ENCODE measurements at regions not wholly inside any gene's neighbourhood (a gene's known extent, or its start where the extent isn't known, plus 50 kb on each side); places are given as distances from the start of the nearest gene placed in this dataset.
"Not testable (repeated sequence)": the region's sequence is repeated elsewhere in the genome, so short reads cannot be mapped to it uniquely, and the experiment has no call there.

- no peak for DNase-seq
Observed at GRCh38 chr12:58678753-58679152, 241.6 kb downstream of the LRIG3 start.

- no peak for DNase-seq
Observed at GRCh38 chr12:58681730-58682129, 238.6 kb downstream of the LRIG3 start.

GRCh38 chr12:58695263-58695662, 225.0 kb downstream of the LRIG3 start:
- no peak for DNase-seq

GRCh38 chr12:58701536-58701935, 218.8 kb downstream of the LRIG3 start:
- no peak for DNase-seq

- no peak for DNase-seq
Observed at GRCh38 chr12:58703866-58704265, 216.4 kb downstream of the LRIG3 start.

GRCh38 chr12:58704770-58705169, 215.5 kb downstream of the LRIG3 start:
- DNase-seq, result not testable (repeated sequence)

GRCh38 chr12:58710901-58711300, 209.4 kb downstream of the LRIG3 start:
- DNase-seq, result no peak

GRCh38 chr12:58711974-58712373, 208.3 kb downstream of the LRIG3 start:
- DNase-seq, result no peak

GRCh38 chr12:58712976-58713375, 207.3 kb downstream of the LRIG3 start:
- DNase-seq, result no peak

GRCh38 chr12:58719161-58719560, 201.1 kb downstream of the LRIG3 start:
- DNase-seq, result no peak

GRCh38 chr12:58720421-58720820, 199.9 kb downstream of the LRIG3 start:
- no peak for DNase-seq

- no peak for DNase-seq
Observed at GRCh38 chr12:58725400-58726105, 194.8 kb downstream of the LRIG3 start.

- no peak for DNase-seq
Observed at GRCh38 chr12:58727521-58727920, 192.8 kb downstream of the LRIG3 start.

GRCh38 chr12:58728397-58728796, 191.9 kb downstream of the LRIG3 start:
- no peak for DNase-seq

GRCh38 chr12:58731096-58731495, 189.2 kb downstream of the LRIG3 start:
- no peak for DNase-seq

- no peak for DNase-seq
Observed at GRCh38 chr12:58732894-58733293, 187.4 kb downstream of the LRIG3 start.

GRCh38 chr12:58741226-58741625, 179.1 kb downstream of the LRIG3 start:
- no peak for DNase-seq

GRCh38 chr12:58745348-58746125, 174.8 kb downstream of the LRIG3 start:
- DNase-seq, result no peak

GRCh38 chr12:58747533-58747932, 172.8 kb downstream of the LRIG3 start:
- no peak for DNase-seq

- DNase-seq, result no peak
Observed at GRCh38 chr12:58750484-58750883, 169.8 kb downstream of the LRIG3 start.

GRCh38 chr12:58757422-58757821, 162.9 kb downstream of the LRIG3 start:
- no peak for DNase-seq

- not testable (repeated sequence) for DNase-seq
Observed at GRCh38 chr12:58759745-58760144, 160.6 kb downstream of the LRIG3 start.

GRCh38 chr12:58761308-58761707, 159.0 kb downstream of the LRIG3 start:
- no peak for DNase-seq

All from NCI-H1417 treated with DMSO at 0.1 percent for 48 hours (cell line).